K562 (cell line): ENCODE measurements at regions not wholly inside any gene's neighbourhood (a gene's known extent, or its start where the extent isn't known, plus 50 kb on each side); places are given as distances from the start of the nearest gene placed in this dataset.

Experiments
- ATAC-seq: fragments of 200-7000 bp; cut with Tn5 transposase; 3 replicates; pipeline ENCODE4 v1.9.1; 2020; ENCODE audit warnings: moderate library complexity
- BruUV-seq: library from RNA; stranded (reverse); fragments of 400-500 nt; replicated peaks from 2 replicates; lab custom pipeline; 2021; lab: Mats Ljungman, UMichigan
- CTCF ChIA-PET: fragments of 300-600 bp; formaldehyde crosslinking; extraction: SDS; loops from one replicate; lab custom pipeline; 2021; ENCODE audit warnings: low intra/inter-chr PET ratio; lab: Yijun Ruan, JAX
- POLR2A ChIA-PET: fragments of 300-600, 350-650 bp; sonication (Branson Sonifier 250); formaldehyde crosslinking; extraction: SDS; loops from one replicate; lab custom pipeline; 2021; ENCODE audit warnings: antibody characterized with exemption, inconsistent platforms; lab: Yijun Ruan, JAX
- DNase-seq, 4 experiments: peaks; one replicate each; pipeline versions ENCODE4 v3.0.0 to v3.0.0-alpha.2; 2011 to 2018; ENCODE audit warnings: low spot score in 3 of 4, mixed read lengths in 3 of 4; ENCODE audit errors: extremely low read depth in 1 of 4
- FAIRE-seq: peaks from 2 replicates; lab custom pipeline; 2011; peaks lifted over from hg19 to GRCh38; lab: Jason Lieb, UNC
- H2AFZ ChIP-seq: 2 replicates; pipeline ENCODE4 v1.6.0; 2011; ENCODE audit warnings: low read depth, low read length, control low read depth, inconsistent platforms
- H3K27ac ChIP-seq: fragments of 200-600 bp; 3 replicates; pipeline ENCODE4 v1.8.0; 2011; ENCODE audit warnings: low read depth, mild to moderate bottlenecking, control low read depth, inconsistent platforms, low read length, moderate library complexity, mixed read lengths; ENCODE audit errors: extremely low read depth
- H3K27me3 ChIP-seq, 2 experiments: fragments of 300-600 bp in 1 of 2; 2 replicates in 1 of 2; 3 replicates in 1 of 2; pipeline versions ENCODE4 v1.6.0 to v1.8.0; 2011; ENCODE audit warnings: inconsistent platforms in 2 of 2, low read length in 2 of 2, mild to moderate bottlenecking in 1 of 2, mixed read lengths in 1 of 2, moderate library complexity in 1 of 2; ENCODE audit not compliant: control insufficient read depth in 2 of 2, insufficient read depth in 2 of 2
- H3K36me3 ChIP-seq: fragments of 300-600 bp; 3 replicates; pipeline ENCODE4 v1.8.0; 2011; ENCODE audit warnings: mild to moderate bottlenecking, low read length, inconsistent platforms; ENCODE audit not compliant: control insufficient read depth, insufficient read depth
- H3K4me1 ChIP-seq, 2 experiments: fragments of 200-600 bp in 1 of 2; replicated peaks in 1 of 2; 2 replicates in 1 of 2; 3 replicates in 1 of 2; pipeline versions ENCODE4 v1.5.1 to v1.8.0; 2011; ENCODE audit warnings: inconsistent platforms in 2 of 2, low read length in 2 of 2, mild to moderate bottlenecking in 1 of 2, mixed read lengths in 1 of 2, moderate library complexity in 1 of 2; ENCODE audit not compliant: control insufficient read depth in 2 of 2, insufficient read depth in 2 of 2
- H3K4me2 ChIP-seq: 2 replicates; pipeline ENCODE4 v1.6.1; 2011; ENCODE audit warnings: low read length, control low read depth, inconsistent platforms, mixed read lengths; ENCODE audit not compliant: insufficient read depth
- H3K4me3 ChIP-seq: fragments of 200-600 bp; sonication (generic), shearing (Covaris generic); 2 replicates; pipeline ENCODE4 v1.5.1; 2016; ENCODE audit warnings: control low read depth, inconsistent platforms
- H3K79me2 ChIP-seq: fragments of 200-600 bp; 3 replicates; pipeline ENCODE4 v1.8.0; 2011; ENCODE audit warnings: low read length, inconsistent platforms; ENCODE audit not compliant: control insufficient read depth, insufficient read depth
- H3K9ac ChIP-seq, 2 experiments: 2 replicates each; pipeline versions ENCODE4 v1.6.0 to v1.6.1; 2011; ENCODE audit warnings: low read depth in 2 of 2, low read length in 2 of 2, control low read depth in 1 of 2, inconsistent platforms in 1 of 2, mild to moderate bottlenecking in 1 of 2, mixed read lengths in 1 of 2; ENCODE audit not compliant: insufficient read depth in 1 of 2
- H3K9me1 ChIP-seq: one replicate; pipeline ENCODE4 v1.6.0; 2011; ENCODE audit warnings: inconsistent platforms, mild to moderate bottlenecking, low read length, moderate library complexity; ENCODE audit not compliant: control insufficient read depth, insufficient read depth
- H3K9me3 ChIP-seq: replicated peaks from 2 replicates; pipeline ENCODE4 v1.5.1; 2011; ENCODE audit warnings: low read depth, low read length, inconsistent platforms; ENCODE audit not compliant: control insufficient read depth, insufficient read depth
- H4K20me1 ChIP-seq: replicated peaks from 2 replicates; pipeline ENCODE4 v1.6.1; 2011; ENCODE audit warnings: low read length, inconsistent platforms, mixed read lengths; ENCODE audit not compliant: control insufficient read depth, insufficient read depth
- SFPQ ChIP-seq: fragments of 200-400 bp; formaldehyde crosslinking; IDR thresholded peaks from 2 replicates; pipeline ENCODE4 v1.6.1; 2017; ENCODE audit warnings: mild to moderate bottlenecking, low read depth, low read length, moderate library complexity
- TFE3 ChIP-seq: fragments of 450-650 bp; formaldehyde crosslinking; IDR thresholded peaks from 2 replicates; pipeline ENCODE4 v1.4.0; 2020; ENCODE audit warnings: mild to moderate bottlenecking, mixed read lengths
- WGBS: fragments of 100-300 bp; shearing (Covaris generic); methylation state at CpG from one replicate; pipeline ENCODE4 v1.1.6; 2016; ENCODE audit warnings: low coverage, mixed read lengths; ENCODE audit not compliant: insufficient coverage; ENCODE audit errors: missing lambda C conversion rate; 5-methylcytosine and 5-hydroxymethylcytosine counted together
- in situ Hi-C: fragments of 300-500 bp; cut with MboI; formaldehyde crosslinking; loops from 4 replicates; pipeline ENCODE4 v1.15.0; 2018; ENCODE audit warnings: inconsistent platforms, mixed read lengths
- intact Hi-C: fragments of 100-400 bp; cut with micrococcal nuclease; formaldehyde crosslinking; loops from 2 replicates; pipeline ENCODE4 v1.14.2; 2022

GRCh38 chr6:132096245-132096644 lies 145.1 kb upstream of the CCN2 start:
- in situ Hi-C loops (no loop called here), intact Hi-C loops (no loop called here)
- no peak for ATAC-seq
- Histone ChIP-seq H4K20me1 (no peaks in the 10 kb centered on the region), H3K27ac (no peak overlapping the region), H3K9ac (no peak overlapping the region), H3K4me3 (no peak overlapping the region), H3K9me1 (no peaks in the 10 kb centered on the region), H3K36me3 (no peaks in the 10 kb centered on the region), H3K4me2 (no peak overlapping the region), H2AFZ (no peak overlapping the region), H3K79me2 (no peaks in the 10 kb centered on the region), H3K27me3 (no peaks in the 10 kb centered on the region)
- no peak for DNase-seq
- POLR2A ChIA-PET, result no interaction called here
- WGBS, result 2% methylated on average over 3 of the region's 3 CpGs
- no peak for FAIRE-seq
- BruUV-seq, result no TSS peak
- TF ChIP-seq TFE3 (CRISPR knock-in tag), result peak; percentile 30; the same call in 1 of the 2 replicates
- TF ChIP-seq SFPQ, result no peak
- TF ChIP-seq, all 486 proteins: peak for 1
- peaks cover 4% of the 10 kb centered on the region for H3K9me3 ChIP-seq
- CTCF ChIA-PET, result no interaction called here
- no peaks in the 10 kb centered on the region for H3K4me1 ChIP-seq
